ENCODE measurements at regions not wholly inside any gene's neighbourhood (a gene's known extent, or its start where the extent isn't known, plus 50 kb on each side); places are given as distances from the start of the nearest gene placed in this dataset.

DNA sequence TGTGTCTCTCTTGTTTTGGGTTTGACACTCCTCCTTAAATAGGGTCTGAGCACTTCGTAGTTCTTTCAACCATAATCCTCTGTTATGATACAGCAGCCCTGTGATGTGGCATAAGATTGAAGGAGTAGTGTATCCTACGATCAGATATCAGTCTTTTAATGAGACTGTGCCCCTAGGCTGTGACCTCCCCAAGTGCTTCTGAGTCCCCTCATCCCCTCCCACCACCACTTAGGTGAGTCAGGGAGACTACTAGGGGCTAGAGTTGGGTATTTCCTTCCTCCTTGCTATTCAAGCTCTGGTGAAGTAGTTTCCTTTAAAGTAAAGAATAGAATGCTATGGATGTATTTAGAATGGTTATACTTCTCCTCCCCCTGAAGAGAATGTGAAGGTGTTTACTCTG, 637.2 kb upstream of the GRAMD2B start:
- TF ChIP-seq GATA1 (IDR thresholded peaks at IDR 0.05; ENCODE audit: low read depth, low read length) (no peak), POLR2A (IDR thresholded peaks at IDR 0.05; ENCODE audit: low read length) (no peak)
- no peak for DNase-seq

- DNase-seq: no peak
- TF ChIP-seq GATA1 (IDR thresholded peaks at IDR 0.05; ENCODE audit: low read depth, low read length) (no peak), POLR2A (IDR thresholded peaks at IDR 0.05; ENCODE audit: low read length) (no peak)
These were observed 629.7 kb upstream of the GRAMD2B start for GRCh38 chr5:125793470-125793869.

- no peak for DNase-seq
- TF ChIP-seq GATA1 (IDR thresholded peaks at IDR 0.05; ENCODE audit: low read depth, low read length) (no peak), POLR2A (IDR thresholded peaks at IDR 0.05; ENCODE audit: low read length) (no peak)
These were observed 628.3 kb upstream of the GRAMD2B start for GRCh38 chr5:125794922-125795321.

DNA sequence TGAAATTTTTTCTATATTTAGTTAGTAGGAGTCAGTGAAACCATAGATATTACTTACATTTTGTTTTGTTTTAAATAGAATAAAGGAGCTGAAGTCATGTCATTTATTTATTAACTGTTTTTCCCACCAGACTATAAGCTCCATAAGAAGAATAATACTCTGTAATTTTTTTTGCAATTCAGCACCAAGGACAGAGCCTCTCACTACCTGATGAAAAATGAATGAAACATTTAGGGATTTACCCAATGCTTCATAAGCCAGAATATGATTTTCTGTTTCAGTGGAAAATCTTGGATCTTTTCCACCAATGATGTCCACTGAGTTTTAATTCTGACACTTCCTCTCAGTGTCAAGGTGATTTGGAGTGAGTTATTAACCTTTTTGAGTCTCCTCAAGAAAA, 624.9 kb upstream of the GRAMD2B start:
- peak; percentile 1 for DNase-seq
- TF ChIP-seq POLR2A (IDR thresholded peaks at IDR 0.05; ENCODE audit: low read length) (no peak), GATA1 (IDR thresholded peaks at IDR 0.05; ENCODE audit: low read depth, low read length) (no peak)

GRCh38 chr5:125812651-125813050, 610.6 kb upstream of the GRAMD2B start:
- no peak for DNase-seq
- no peak for TF ChIP-seq GATA1 (IDR thresholded peaks at IDR 0.05; ENCODE audit: low read depth, low read length)
- TF ChIP-seq POLR2A (IDR thresholded peaks at IDR 0.05; ENCODE audit: low read length): no peak

- no peak for DNase-seq
- no peak for TF ChIP-seq GATA1 (IDR thresholded peaks at IDR 0.05; ENCODE audit: low read depth, low read length)
- no peak for TF ChIP-seq POLR2A (IDR thresholded peaks at IDR 0.05; ENCODE audit: low read length)
These were observed 609.8 kb upstream of the GRAMD2B start for GRCh38 chr5:125813221-125813974.

GRCh38 chr5:125814119-125814518, 609.1 kb upstream of the GRAMD2B start:
- TF ChIP-seq POLR2A (IDR thresholded peaks at IDR 0.05; ENCODE audit: low read length): no peak
- TF ChIP-seq GATA1 (IDR thresholded peaks at IDR 0.05; ENCODE audit: low read depth, low read length): no peak
- DNase-seq: no peak

DNA sequence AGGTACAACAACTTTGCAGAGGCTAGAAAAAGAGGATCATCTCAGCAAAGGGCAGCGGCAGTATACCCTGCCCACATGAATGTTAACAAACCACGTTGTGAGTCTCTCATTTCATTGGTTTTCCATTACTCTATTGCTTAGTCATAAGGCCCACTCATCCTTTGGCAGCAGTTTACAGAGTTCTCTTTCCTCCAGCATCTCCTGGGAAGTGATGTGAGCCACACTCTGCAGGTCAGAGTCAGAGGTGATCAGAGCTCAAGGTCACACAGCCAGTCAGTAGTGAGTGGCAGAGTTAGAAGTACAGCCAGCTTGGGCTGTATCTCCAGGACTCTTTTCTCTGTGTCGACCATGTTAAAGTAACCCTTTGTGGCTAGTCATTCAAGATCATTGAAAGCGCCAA, 599.6 kb upstream of the GRAMD2B start:
- no peak for TF ChIP-seq POLR2A (IDR thresholded peaks at IDR 0.05; ENCODE audit: low read length)
- no peak for TF ChIP-seq GATA1 (IDR thresholded peaks at IDR 0.05; ENCODE audit: low read depth, low read length)
- DNase-seq: no peak

DNA sequence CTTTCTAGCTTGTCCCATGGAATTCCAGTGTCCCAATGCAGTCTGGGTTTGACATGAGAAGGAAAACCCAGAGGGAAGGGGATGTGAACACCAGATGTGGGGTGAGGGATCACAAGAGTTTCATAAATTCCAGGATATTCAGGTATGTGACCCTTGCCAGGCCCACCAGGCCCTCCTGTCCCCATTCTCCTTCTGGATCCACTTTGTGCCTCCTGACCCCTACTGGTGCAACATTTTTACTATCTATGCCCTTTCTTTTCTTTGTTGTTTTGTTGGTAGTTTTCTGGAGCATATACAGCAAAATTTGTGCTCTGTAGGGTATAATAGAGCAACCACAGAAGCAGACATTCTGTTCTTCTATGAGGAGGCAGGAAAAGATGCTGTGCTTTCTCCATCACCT, 597.0 kb upstream of the GRAMD2B start:
- no peak for DNase-seq
- TF ChIP-seq POLR2A (IDR thresholded peaks at IDR 0.05; ENCODE audit: low read length): no peak
- no peak for TF ChIP-seq GATA1 (IDR thresholded peaks at IDR 0.05; ENCODE audit: low read depth, low read length)

DNA sequence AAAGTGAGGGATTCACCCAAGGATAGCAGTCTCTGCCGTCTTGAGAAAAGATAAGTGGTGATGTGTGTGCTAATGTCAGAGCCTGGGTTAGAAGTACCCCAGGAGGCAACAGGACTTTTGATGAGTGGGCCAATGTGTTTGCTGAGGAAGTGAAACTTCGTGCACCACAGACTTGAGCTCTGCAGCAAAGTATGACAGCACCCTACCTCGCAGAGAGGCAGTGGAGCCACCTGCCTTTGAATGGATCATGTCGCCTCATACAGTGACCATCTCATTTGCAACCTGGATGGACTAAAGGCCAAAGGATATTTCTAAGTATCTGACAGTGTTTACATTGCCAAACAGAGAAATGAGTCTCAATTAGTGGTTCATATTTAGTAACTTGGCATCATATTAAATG, 593.9 kb upstream of the GRAMD2B start:
- no peak for TF ChIP-seq GATA1 (IDR thresholded peaks at IDR 0.05; ENCODE audit: low read depth, low read length)
- TF ChIP-seq POLR2A (IDR thresholded peaks at IDR 0.05; ENCODE audit: low read length): no peak
- no peak for DNase-seq

DNA sequence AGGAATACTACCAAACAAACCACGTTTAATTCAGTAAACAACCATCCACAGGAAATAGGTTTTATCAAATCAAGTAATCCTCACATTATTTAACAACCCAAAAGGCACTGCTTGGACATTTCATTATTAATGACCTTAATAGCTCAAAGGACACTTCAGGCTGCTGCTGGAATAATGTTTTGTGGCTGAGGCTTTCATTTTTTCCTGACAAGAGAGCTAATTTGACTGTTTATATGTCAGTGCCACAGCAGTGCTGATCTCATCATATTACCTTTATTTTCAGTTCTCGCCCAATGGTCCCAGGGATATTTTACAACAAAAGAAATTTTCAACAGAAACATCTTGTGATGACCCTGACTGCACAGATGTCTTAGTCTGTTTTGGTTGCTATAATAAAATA, 589.8 kb upstream of the GRAMD2B start:
- no peak for DNase-seq
- TF ChIP-seq GATA1 (IDR thresholded peaks at IDR 0.05; ENCODE audit: low read depth, low read length) (no peak), POLR2A (IDR thresholded peaks at IDR 0.05; ENCODE audit: low read length) (no peak)

- TF ChIP-seq POLR2A (IDR thresholded peaks at IDR 0.05; ENCODE audit: low read length) (no peak), GATA1 (IDR thresholded peaks at IDR 0.05; ENCODE audit: low read depth, low read length) (no peak)
- no peak for DNase-seq
These were observed 588.6 kb upstream of the GRAMD2B start for GRCh38 chr5:125834438-125835115.

- DNase-seq: peak in 1 of 2 experiments; percentile 1
- TF ChIP-seq GATA1 (IDR thresholded peaks at IDR 0.05; ENCODE audit: low read depth, low read length) (no peak), POLR2A (IDR thresholded peaks at IDR 0.05; ENCODE audit: low read length) (no peak)
These were observed 587.7 kb upstream of the GRAMD2B start for GRCh38 chr5:125835293-125836172.

DNA sequence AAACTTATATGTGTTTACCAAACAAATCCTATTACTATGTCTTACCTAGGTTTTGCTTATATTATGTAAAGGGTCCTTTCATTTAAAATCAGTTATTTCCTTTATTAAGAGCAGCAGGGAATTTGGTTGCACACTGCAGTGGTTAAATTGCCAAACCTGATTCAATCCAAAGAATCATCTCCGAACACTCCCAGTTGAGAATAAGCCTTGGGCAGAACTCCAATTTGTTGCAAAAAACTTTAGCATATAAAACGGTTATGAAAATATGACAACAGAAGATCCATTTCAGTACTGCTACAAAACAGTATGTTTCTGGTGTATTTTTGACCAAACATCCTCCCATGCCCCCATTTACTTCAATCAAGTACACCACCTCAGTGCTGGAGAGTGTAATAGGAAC, 587.0 kb upstream of the GRAMD2B start:
- no peak for DNase-seq
- TF ChIP-seq POLR2A (IDR thresholded peaks at IDR 0.05; ENCODE audit: low read length) (no peak), GATA1 (IDR thresholded peaks at IDR 0.05; ENCODE audit: low read depth, low read length) (no peak)

Measured in erythroblast (primary cell).